PC-9 (cell line): ENCODE measurements at regions not wholly inside any gene's neighbourhood (a gene's known extent, or its start where the extent isn't known, plus 50 kb on each side); places are given as distances from the start of the nearest gene placed in this dataset.
"Not testable (repeated sequence)": the region's sequence is repeated elsewhere in the genome, so short reads cannot be mapped to it uniquely, and the experiment has no call there.

ENCODE experiments used
- BruUV-seq: library from RNA; stranded (reverse); fragments of 400-500 nt; replicated peaks from 2 replicates; lab custom pipeline; 2021; lab: Mats Ljungman, UMichigan
- CTCF ChIA-PET: fragments of 300-600 bp; sonication (Branson Sonifier 250); formaldehyde crosslinking; loops from one replicate; lab custom pipeline; 2022; ENCODE audit warnings: antibody characterized with exemption; lab: Charles Lee
- POLR2A ChIA-PET: fragments of 300-600 bp; sonication (Branson Sonifier 250); formaldehyde crosslinking; loops from one replicate; lab custom pipeline; 2022; ENCODE audit warnings: antibody characterized with exemption; ENCODE audit not compliant: unreplicated experiment; lab: Charles Lee
- DNase-seq, 2 experiments: peaks; one replicate each; pipeline versions ENCODE4 v3.0.0 to v3.0.0-alpha.2; 2015 to 2022; ENCODE audit warnings: mixed read lengths in 1 of 2
- H2AFZ ChIP-seq: fragments of 200-600 bp; sonication (generic); 2 replicates; pipeline ENCODE4 v1.8.1; 2017; ENCODE audit warnings: antibody characterized with exemption
- H3F3A ChIP-seq: fragments of 200-600 bp; sonication (generic); 2 replicates; pipeline ENCODE4 v1.8.1; 2017; ENCODE audit warnings: antibody characterized with exemption, mild to moderate bottlenecking, low read depth; ENCODE audit not compliant: insufficient read depth
- H3K27ac ChIP-seq: fragments of 200-600 bp; sonication (generic); 2 replicates; pipeline ENCODE4 v1.6.1; 2016; ENCODE audit warnings: mixed run types
- H3K27me3 ChIP-seq: fragments of 200-600 bp; sonication (generic); 2 replicates; pipeline ENCODE4 v1.6.1; 2016; ENCODE audit warnings: low read depth, mixed run types; ENCODE audit not compliant: insufficient read depth
- H3K36me3 ChIP-seq: fragments of 200-600 bp; sonication (generic); 2 replicates; pipeline ENCODE4 v1.6.1; 2016; ENCODE audit warnings: low read depth, mixed run types
- H3K4me1 ChIP-seq: fragments of 200-600 bp; sonication (generic); replicated peaks from 2 replicates; pipeline ENCODE4 v1.6.1; 2016; ENCODE audit warnings: mixed run types; ENCODE audit not compliant: insufficient read depth
- H3K4me2 ChIP-seq: fragments of 200-600 bp; sonication (generic); 2 replicates; pipeline ENCODE4 v1.6.1; 2017; ENCODE audit warnings: mixed run types
- H3K4me3 ChIP-seq: fragments of 200-600 bp; sonication (generic); 2 replicates; pipeline ENCODE4 v1.6.1; 2016; ENCODE audit warnings: mixed run types
- H3K79me2 ChIP-seq: fragments of 200-600 bp; sonication (generic); 2 replicates; pipeline ENCODE4 v1.6.1; 2017; ENCODE audit warnings: low read depth, mixed run types
- H3K9me2 ChIP-seq: fragments of 200-600 bp; sonication (generic); 2 replicates; pipeline ENCODE4 v1.8.1; 2017; ENCODE audit warnings: mild to moderate bottlenecking; ENCODE audit not compliant: insufficient read depth
- H3K9me3 ChIP-seq: fragments of 200-600 bp; sonication (generic); 2 replicates; pipeline ENCODE4 v1.8.1; 2016; ENCODE audit warnings: low read depth; ENCODE audit not compliant: insufficient read depth
- H4K20me1 ChIP-seq: fragments of 200-600 bp; sonication (generic); 2 replicates; pipeline ENCODE4 v1.8.1; 2017; ENCODE audit not compliant: insufficient read depth
- CTCF ChIP-seq: fragments of 200-600 bp; sonication (generic); conservative IDR thresholded peaks from 2 replicates; pipeline ENCODE4 v1.6.1; 2017; ENCODE audit warnings: mixed run types, antibody characterized with exemption, mild to moderate bottlenecking, moderate library complexity
- EZH2 ChIP-seq: fragments of 200-600 bp; sonication (generic); IDR thresholded peaks from 2 replicates; pipeline ENCODE4 v1.8.0; 2017; ENCODE audit warnings: antibody characterized with exemption, low read depth
- intact Hi-C: fragments of 100-400 bp; cut with micrococcal nuclease; formaldehyde crosslinking; loops from one replicate; pipeline ENCODE4 v1.10.0; 2022; ENCODE audit not compliant: unreplicated experiment

- ChIA-PET POLR2A (no interaction called here), CTCF (no interaction called here)
- TF ChIP-seq CTCF (no peak), EZH2 (no peak)
- intact Hi-C loops, result no loop called here
- no TSS peak for BruUV-seq
- H3K9me3 ChIP-seq, result no peaks in the 10 kb centered on the region
- H3K4me3 ChIP-seq, result no peak overlapping the region
- no peak overlapping the region; the same call in 1 of the 2 replicates for H2AFZ ChIP-seq
- no peaks in the 10 kb centered on the region for H3K36me3 ChIP-seq
- no peak overlapping the region for H3K27ac ChIP-seq
- no peaks in the 10 kb centered on the region for H3K27me3 ChIP-seq
- DNase-seq, result no peak
- no peaks in the 10 kb centered on the region for H3F3A ChIP-seq
- no peaks in the 10 kb centered on the region for H3K79me2 ChIP-seq
- H3K4me2 ChIP-seq, result no peak overlapping the region
- no peaks in the 10 kb centered on the region for H4K20me1 ChIP-seq
- H3K9me2 ChIP-seq, result no peaks in the 10 kb centered on the region; the same call in 1 of the 2 replicates
- H3K4me1 ChIP-seq, result no peaks in the 10 kb centered on the region
Measured at GRCh38 chr4:34973650-34974312, 1270.5 kb downstream of the ARAP2 start.

- intact Hi-C loops, result no loop called here
- DNase-seq, result no peak
- Histone ChIP-seq H3F3A (no peaks in the 10 kb centered on the region), H3K4me3 (no peak overlapping the region), H3K4me1 (no peaks in the 10 kb centered on the region), H3K9me3 (no peaks in the 10 kb centered on the region), H4K20me1 (no peaks in the 10 kb centered on the region), H3K27ac (no peak overlapping the region), H3K79me2 (no peaks in the 10 kb centered on the region), H2AFZ (no peak overlapping the region; the same call in 1 of the 2 replicates), H3K27me3 (no peaks in the 10 kb centered on the region), H3K9me2 (no peaks in the 10 kb centered on the region; the same call in 1 of the 2 replicates), H3K4me2 (no peak overlapping the region), H3K36me3 (no peaks in the 10 kb centered on the region)
- BruUV-seq, result no TSS peak
- ChIA-PET POLR2A (no interaction called here), CTCF (no interaction called here)
- TF ChIP-seq CTCF, result no peak
- no peak for TF ChIP-seq EZH2
Measured at GRCh38 chr4:34974313-34974680, 1270.0 kb downstream of the ARAP2 start.

- BruUV-seq, H3K79me2 ChIP-seq, H3K27me3 ChIP-seq, H2AFZ ChIP-seq, H3F3A ChIP-seq, H3K4me3 ChIP-seq, H3K36me3 ChIP-seq, POLR2A ChIA-PET, H3K27ac ChIP-seq, H3K4me1 ChIP-seq, H3K4me2 ChIP-seq, H3K9me3 ChIP-seq, H4K20me1 ChIP-seq, H3K9me2 ChIP-seq, CTCF ChIA-PET: not testable (repeated sequence)
- DNase-seq, result peak; percentile 43 to 82
- intact Hi-C loops, result loop anchor here (1.0 to 5.0 kb wide), 3 partner anchors 84 to 839 kb away; no protein-coding TSS in a partner anchor
Measured at GRCh38 chr4:35021222-35021621, 1223.1 kb downstream of the ARAP2 start.
